Mucosa of gallbladder (tissue), 1 donor: ENCODE measurements at regions not wholly inside any gene's neighbourhood (a gene's known extent, or its start where the extent isn't known, plus 50 kb on each side); places are given as distances from the start of the nearest gene placed in this dataset.
"Not testable (repeated sequence)": the region's sequence is repeated elsewhere in the genome, so short reads cannot be mapped to it uniquely, and the experiment has no call there.

ENCODE experiments used
- DNase-seq: peaks from one replicate; pipeline ENCODE4 v3.0.0-alpha.2; 2020; ENCODE audit warnings: low spot score
- donor health status: DM: no; HTN: no; CAD: no.

GRCh38 chr3:124636101-124636862, 94.0 kb upstream of the UMPS start:
- no peak for DNase-seq

GRCh38 chr3:124636863-124637296, 93.4 kb upstream of the UMPS start:
- DNase-seq: peak; percentile 31

GRCh38 chr3:124639406-124640237, 90.6 kb upstream of the UMPS start:
- DNase-seq: no peak

- DNase-seq: no peak
These were observed 89.5 kb upstream of the UMPS start for GRCh38 chr3:124640635-124641306.

GRCh38 chr3:124643453-124643852, 86.8 kb upstream of the UMPS start:
- no peak for DNase-seq

GRCh38 chr3:124646186-124646585, 84.1 kb upstream of the UMPS start:
- not testable (repeated sequence) for DNase-seq

GRCh38 chr3:124648551-124648950, 81.7 kb upstream of the UMPS start:
- no peak for DNase-seq

GRCh38 chr3:124650798-124651197, 79.5 kb upstream of the UMPS start:
- DNase-seq: no peak

- not testable (repeated sequence) for DNase-seq
These were observed 78.8 kb upstream of the UMPS start for GRCh38 chr3:124651416-124651815.

GRCh38 chr3:124652009-124652408, 78.2 kb upstream of the UMPS start:
- no peak for DNase-seq

- no peak for DNase-seq
These were observed 77.0 kb upstream of the UMPS start for GRCh38 chr3:124653071-124653796.

- DNase-seq: no peak
These were observed 76.3 kb upstream of the UMPS start for GRCh38 chr3:124653797-124654469.

GRCh38 chr3:124654470-124654845, 75.8 kb upstream of the UMPS start:
- DNase-seq: no peak

GRCh38 chr3:124656531-124656930, 73.7 kb upstream of the UMPS start:
- no peak for DNase-seq

GRCh38 chr3:124657138-124657537, 73.1 kb upstream of the UMPS start:
- no peak for DNase-seq

GRCh38 chr3:124658270-124658669, 72.0 kb upstream of the UMPS start:
- no peak for DNase-seq

- DNase-seq: no peak
These were observed 71.1 kb upstream of the UMPS start for GRCh38 chr3:124659175-124659574.

- no peak for DNase-seq
These were observed 69.7 kb upstream of the UMPS start for GRCh38 chr3:124660599-124660998.

- no peak for DNase-seq
These were observed 66.6 kb upstream of the UMPS start for GRCh38 chr3:124663690-124664089.

- DNase-seq: peak; percentile 75
These were observed 65.4 kb upstream of the UMPS start for GRCh38 chr3:124664804-124665203.

- DNase-seq: no peak
These were observed 64.2 kb upstream of the UMPS start for GRCh38 chr3:124666067-124666466.
